Gastrocnemius medialis (tissue), 4 donors: ENCODE measurements at regions not wholly inside any gene's neighbourhood (a gene's known extent, or its start where the extent isn't known, plus 50 kb on each side); places are given as distances from the start of the nearest gene placed in this dataset.
"Not testable (repeated sequence)": the region's sequence is repeated elsewhere in the genome, so short reads cannot be mapped to it uniquely, and the experiment has no call there.

Experiments used
- ATAC-seq, 2 donors: fragments of 150-250 bp; one replicate each; pipeline ENCODE4 v1.9.1; 2016
- DNase-seq, 2 donors: peaks; one replicate each; pipeline ENCODE4 v3.0.0-alpha.2; 2019
- H3K27ac ChIP-seq, 4 donors: fragments of 200-600 bp; sonication (generic); 1 replicate in 1 of 4; 2 replicates in 3 of 4; pipeline ENCODE4 v1.5.1; 2016 to 2018; ENCODE audit warnings: mild to moderate bottlenecking in 2 of 4, moderate library complexity in 1 of 4
- H3K27me3 ChIP-seq, 3 donors: fragments of 200-600 bp; sonication (generic) in 2 of 3; 1 replicate in 1 of 3; 2 replicates in 2 of 3; pipeline versions ENCODE4 v1.5.1 to v1.6.0; 2016 to 2019; ENCODE audit warnings: mild to moderate bottlenecking in 1 of 3, moderate library complexity in 1 of 3
- H3K36me3 ChIP-seq, 2 donors: fragments of 200-600 bp; sonication (generic) in 1 of 2; one replicate each; pipeline ENCODE4 v1.5.1; 2017 to 2018
- H3K4me1 ChIP-seq, 2 donors: fragments of 200-600 bp; sonication (generic) in 1 of 2; one replicate each; pipeline ENCODE4 v1.5.1; 2016 to 2017; ENCODE audit warnings: mild to moderate bottlenecking in 2 of 2
- H3K4me3 ChIP-seq, 4 donors: fragments of 200-600 bp; sonication (generic) in 3 of 4; 1 replicate in 1 of 4; 2 replicates in 3 of 4; pipeline ENCODE4 v1.5.1; 2016 to 2019; ENCODE audit warnings: mild to moderate bottlenecking in 2 of 4
- H3K9me3 ChIP-seq, 3 donors: fragments of 200-600 bp; sonication (generic) in 2 of 3; 1 replicate in 1 of 3; 2 replicates in 2 of 3; pipeline ENCODE4 v1.5.1; 2016 to 2019
- CTCF ChIP-seq, 5 experiments: fragments of 450-650 bp in 3 of 5; fragments of 200-600 bp in 2 of 5; sonication (generic) in 2 of 5; IDR thresholded peaks in 4 of 5; conservative IDR thresholded peaks in 1 of 5; 1 replicate in 4 of 5; 2 replicates in 1 of 5; pipeline ENCODE4 v1.5.1; 2016 to 2019; ENCODE audit warnings: antibody characterized with exemption in 5 of 5, mild to moderate bottlenecking in 3 of 5, moderate library complexity in 3 of 5
- POLR2A ChIP-seq, 2 donors: fragments of 450-650 bp; IDR thresholded peaks; one replicate each; pipeline ENCODE4 v1.6.1; 2017; ENCODE audit warnings: antibody characterized with exemption in 2 of 2, mild to moderate bottlenecking in 2 of 2, moderate library complexity in 2 of 2
- in situ Hi-C, 4 donors: fragments of 200-750 bp; cut with MboI; loops; one replicate each; pipeline versions ENCODE4 v1.15.0 to v1.8.0; 2017; ENCODE audit warnings: low sequenced_read_pairs in 4 of 4
- intact Hi-C: fragments of 100-400 bp; cut with DNase I; formaldehyde crosslinking; loops from one replicate; pipeline ENCODE4 v1.15.1; 2023; ENCODE audit warnings: low total_unique reads

- no peaks in the 10 kb centered on the region for H3K9me3 ChIP-seq
- H3K27ac ChIP-seq, result no peak overlapping the region
- H3K27me3 ChIP-seq, result no peaks in the 10 kb centered on the region
- in situ Hi-C loops (no loop called here), intact Hi-C loops (loop anchor here (5.0 kb wide), 1 partner anchor 35 kb away; no protein-coding TSS in a partner anchor)
- H3K36me3 ChIP-seq, result no peaks in the 10 kb centered on the region
- peaks cover 8 to 21% of the 10 kb centered on the region in 2 donors for H3K4me1 ChIP-seq
- TF ChIP-seq CTCF (IDR thresholded peaks at IDR 0.05 in 4 of 5, conservative IDR thresholded peaks at IDR 0.05 in 1 of 5) (no peak), POLR2A (IDR thresholded peaks at IDR 0.05) (no peak)
- no peak overlapping the region for H3K4me3 ChIP-seq
- ATAC-seq (no peak), DNase-seq (no peak)
Measured at GRCh38 chr12:105522166-105522825, 191.8 kb downstream of the C12orf75 start.

GRCh38 chr12:105523164-105524057 is 192.9 kb downstream of the C12orf75 start:
- H3K4me1 ChIP-seq, result peaks cover 8 to 17% of the 10 kb centered on the region in 2 donors
- H3K36me3 ChIP-seq, result no peaks in the 10 kb centered on the region
- intact Hi-C loops (loop anchor here (5.0 kb wide), 1 partner anchor 36 kb away; no protein-coding TSS in a partner anchor), in situ Hi-C loops (no loop called here)
- no peak overlapping the region for H3K4me3 ChIP-seq
- DNase-seq, result peak; percentile 34 to 46
- H3K27me3 ChIP-seq, result no peaks in the 10 kb centered on the region
- no peaks in the 10 kb centered on the region for H3K9me3 ChIP-seq
- no peak overlapping the region for H3K27ac ChIP-seq
- TF ChIP-seq CTCF (IDR thresholded peaks at IDR 0.05 in 4 of 5, conservative IDR thresholded peaks at IDR 0.05 in 1 of 5) (no peak), POLR2A (IDR thresholded peaks at IDR 0.05) (no peak)
- ATAC-seq, result peak; percentile 85

GRCh38 chr12:105524961-105525360 is 194.5 kb downstream of the C12orf75 start:
- Histone ChIP-seq H3K4me3 (no peak overlapping the region), H3K27ac (no peak overlapping the region), H3K27me3 (no peaks in the 10 kb centered on the region), H3K9me3 (no peaks in the 10 kb centered on the region), H3K36me3 (no peaks in the 10 kb centered on the region), H3K4me1 (peaks cover 8 to 13% of the 10 kb centered on the region in 2 donors)
- ATAC-seq, result no peak
- intact Hi-C loops, result loop anchor here (5.0 kb wide), 1 partner anchor 38 kb away; no protein-coding TSS in a partner anchor
- DNase-seq, result no peak
- TF ChIP-seq POLR2A (IDR thresholded peaks at IDR 0.05) (no peak), CTCF (IDR thresholded peaks at IDR 0.05 in 4 of 5, conservative IDR thresholded peaks at IDR 0.05 in 1 of 5) (no peak)
- in situ Hi-C loops, result no loop called here

- H3K36me3 ChIP-seq, result no peaks in the 10 kb centered on the region
- H3K27me3 ChIP-seq, result no peaks in the 10 kb centered on the region
- TF ChIP-seq POLR2A (IDR thresholded peaks at IDR 0.05) (no peak), CTCF (IDR thresholded peaks at IDR 0.05 in 4 of 5, conservative IDR thresholded peaks at IDR 0.05 in 1 of 5) (no peak)
- in situ Hi-C loops (no loop called here), intact Hi-C loops (no loop called here)
- ATAC-seq, result no peak
- peaks cover 0 to 3% of the 10 kb centered on the region in 2 donors for H3K4me1 ChIP-seq
- peaks cover 0 to 9% (median 0%) of the 10 kb centered on the region in 3 donors for H3K9me3 ChIP-seq
- no peak overlapping the region for H3K4me3 ChIP-seq
- no peak overlapping the region for H3K27ac ChIP-seq
- DNase-seq, result no peak
Measured at GRCh38 chr12:105534068-105534467, 203.6 kb downstream of the C12orf75 start.

GRCh38 chr12:105535033-105535432 is 204.5 kb downstream of the C12orf75 start:
- intact Hi-C loops, ATAC-seq, H3K27ac ChIP-seq, H3K9me3 ChIP-seq, H3K27me3 ChIP-seq, H3K4me3 ChIP-seq, DNase-seq, H3K36me3 ChIP-seq, in situ Hi-C loops: not testable (repeated sequence)
- H3K4me1 ChIP-seq, result peaks cover 0 to 13% of the 10 kb centered on the region in 2 donors
